ENCODE measurements at regions not wholly inside any gene's neighbourhood (a gene's known extent, or its start where the extent isn't known, plus 50 kb on each side); places are given as distances from the start of the nearest gene placed in this dataset.

GRCh38 chr7:98679741-98680140 is 62.7 kb downstream of the NPTX2 start:
- Mint-ChIP-seq H3K4me1 (ENCODE audit: low read depth) (no peaks in the 10 kb centered on the region), H3K9me3 (peaks cover 5% of the 10 kb centered on the region), H3K4me3 (no peak overlapping the region), H3K27me3 (ENCODE audit: insufficient read depth) (peaks cover 3% of the 10 kb centered on the region), H3K36me3 (ENCODE audit: low read depth) (no peaks in the 10 kb centered on the region), H3K27ac (no peak overlapping the region)
- intact Hi-C loops (cut with micrococcal nuclease): no loop called here
- DNase-seq (ENCODE audit: low spot score): no peak

GRCh38 chr7:98681511-98681910 is 64.4 kb downstream of the NPTX2 start:
- Mint-ChIP-seq H3K4me1 (ENCODE audit: low read depth) (no peaks in the 10 kb centered on the region), H3K27ac (no peak overlapping the region), H3K27me3 (ENCODE audit: insufficient read depth) (peaks cover 3% of the 10 kb centered on the region), H3K9me3 (peaks cover 21% of the 10 kb centered on the region), H3K36me3 (ENCODE audit: low read depth) (no peaks in the 10 kb centered on the region), H3K4me3 (no peak overlapping the region)
- intact Hi-C loops (cut with micrococcal nuclease): no loop called here
- DNase-seq (ENCODE audit: low spot score): no peak

GRCh38 chr7:98681951-98682350 is 64.9 kb downstream of the NPTX2 start:
- no peak for DNase-seq (ENCODE audit: low spot score)
- H3K36me3 Mint-ChIP-seq (ENCODE audit: low read depth): no peaks in the 10 kb centered on the region
- H3K27me3 Mint-ChIP-seq (ENCODE audit: insufficient read depth): peaks cover 3% of the 10 kb centered on the region
- H3K4me3 Mint-ChIP-seq: no peak overlapping the region
- H3K27ac Mint-ChIP-seq: no peak overlapping the region
- intact Hi-C loops (cut with micrococcal nuclease): no loop called here
- H3K4me1 Mint-ChIP-seq (ENCODE audit: low read depth): no peaks in the 10 kb centered on the region
- peaks cover 25% of the 10 kb centered on the region for H3K9me3 Mint-ChIP-seq

- no peaks in the 10 kb centered on the region for H3K4me1 Mint-ChIP-seq (ENCODE audit: low read depth)
- no peak overlapping the region for H3K4me3 Mint-ChIP-seq
- DNase-seq (ENCODE audit: low spot score): no peak
- peaks cover 3% of the 10 kb centered on the region for H3K27me3 Mint-ChIP-seq (ENCODE audit: insufficient read depth)
- H3K9me3 Mint-ChIP-seq: peaks cover 35% of the 10 kb centered on the region
- H3K36me3 Mint-ChIP-seq (ENCODE audit: low read depth): no peaks in the 10 kb centered on the region
- intact Hi-C loops (cut with micrococcal nuclease): no loop called here
- no peak overlapping the region for H3K27ac Mint-ChIP-seq
Measured at GRCh38 chr7:98683514-98683913, 66.4 kb downstream of the NPTX2 start.

GRCh38 chr7:98685541-98685940 is 68.5 kb downstream of the NPTX2 start:
- Mint-ChIP-seq H3K9me3 (peaks cover 45% of the 10 kb centered on the region), H3K4me3 (no peak overlapping the region), H3K4me1 (ENCODE audit: low read depth) (no peaks in the 10 kb centered on the region), H3K36me3 (ENCODE audit: low read depth) (no peaks in the 10 kb centered on the region), H3K27me3 (ENCODE audit: insufficient read depth) (peaks cover 3% of the 10 kb centered on the region), H3K27ac (no peak overlapping the region)
- DNase-seq (ENCODE audit: low spot score): no peak
- intact Hi-C loops (cut with micrococcal nuclease): no loop called here

GRCh38 chr7:98686466-98687080 is 69.5 kb downstream of the NPTX2 start:
- Mint-ChIP-seq H3K4me3 (no peak overlapping the region), H3K9me3 (peaks cover 45% of the 10 kb centered on the region), H3K4me1 (ENCODE audit: low read depth) (no peaks in the 10 kb centered on the region), H3K36me3 (ENCODE audit: low read depth) (no peaks in the 10 kb centered on the region), H3K27ac (no peak overlapping the region), H3K27me3 (ENCODE audit: insufficient read depth) (peaks cover 2% of the 10 kb centered on the region)
- DNase-seq (ENCODE audit: low spot score): no peak
- intact Hi-C loops (cut with micrococcal nuclease): no loop called here

GRCh38 chr7:98687111-98687751 is 70.1 kb downstream of the NPTX2 start:
- Mint-ChIP-seq H3K27me3 (ENCODE audit: insufficient read depth) (no peaks in the 10 kb centered on the region), H3K27ac (no peak overlapping the region), H3K4me3 (no peak overlapping the region)

GRCh38 chr7:98691619-98692018 is 74.5 kb downstream of the NPTX2 start:
- Mint-ChIP-seq H3K4me1 (ENCODE audit: low read depth) (no peaks in the 10 kb centered on the region), H3K4me3 (no peak overlapping the region), H3K27me3 (ENCODE audit: insufficient read depth) (no peaks in the 10 kb centered on the region), H3K36me3 (ENCODE audit: low read depth) (peaks cover 2% of the 10 kb centered on the region), H3K9me3 (peaks cover 42% of the 10 kb centered on the region), H3K27ac (no peak overlapping the region)
- intact Hi-C loops (cut with micrococcal nuclease): no loop called here
- no peak for DNase-seq (ENCODE audit: low spot score)

More at GRCh38 chr7:98687111-98687751, 70.1 kb downstream of the NPTX2 start:
- DNase-seq (ENCODE audit: low spot score): no peak
- Mint-ChIP-seq H3K4me1 (ENCODE audit: low read depth) (no peaks in the 10 kb centered on the region), H3K9me3 (peaks cover 48% of the 10 kb centered on the region), H3K36me3 (ENCODE audit: low read depth) (peaks cover 2% of the 10 kb centered on the region)
- intact Hi-C loops (cut with micrococcal nuclease): no loop called here

GRCh38 chr7:98697083-98697482 is 80.0 kb downstream of the NPTX2 start:
- H3K36me3 Mint-ChIP-seq (ENCODE audit: low read depth): no peaks in the 10 kb centered on the region
- H3K27me3 Mint-ChIP-seq (ENCODE audit: insufficient read depth): no peaks in the 10 kb centered on the region
- DNase-seq (ENCODE audit: low spot score): no peak
- no peak overlapping the region for H3K27ac Mint-ChIP-seq
- H3K4me3 Mint-ChIP-seq: no peak overlapping the region
- intact Hi-C loops (cut with micrococcal nuclease): no loop called here
- H3K9me3 Mint-ChIP-seq: peaks cover 17% of the 10 kb centered on the region
- no peaks in the 10 kb centered on the region for H3K4me1 Mint-ChIP-seq (ENCODE audit: low read depth)

GRCh38 chr7:98697485-98698240 is 80.6 kb downstream of the NPTX2 start:
- Mint-ChIP-seq H3K27ac (no peak overlapping the region), H3K4me1 (ENCODE audit: low read depth) (no peaks in the 10 kb centered on the region)

GRCh38 chr7:98698976-98699375 is 81.9 kb downstream of the NPTX2 start:
- Mint-ChIP-seq H3K4me3 (no peak overlapping the region), H3K9me3 (peaks cover 13% of the 10 kb centered on the region), H3K4me1 (ENCODE audit: low read depth) (no peaks in the 10 kb centered on the region), H3K36me3 (ENCODE audit: low read depth) (no peaks in the 10 kb centered on the region), H3K27ac (no peak overlapping the region), H3K27me3 (ENCODE audit: insufficient read depth) (no peaks in the 10 kb centered on the region)
- intact Hi-C loops (cut with micrococcal nuclease): no loop called here
- DNase-seq (ENCODE audit: low spot score): no peak

More at GRCh38 chr7:98697485-98698240, 80.6 kb downstream of the NPTX2 start:
- H3K27me3 Mint-ChIP-seq (ENCODE audit: insufficient read depth): no peaks in the 10 kb centered on the region
- no peak overlapping the region for H3K4me3 Mint-ChIP-seq
- no peaks in the 10 kb centered on the region for H3K36me3 Mint-ChIP-seq (ENCODE audit: low read depth)
- no peak for DNase-seq (ENCODE audit: low spot score)
- intact Hi-C loops (cut with micrococcal nuclease): no loop called here
- peaks cover 17% of the 10 kb centered on the region for H3K9me3 Mint-ChIP-seq

GRCh38 chr7:98700533-98700932 is 83.4 kb downstream of the NPTX2 start:
- Mint-ChIP-seq H3K36me3 (ENCODE audit: low read depth) (no peaks in the 10 kb centered on the region), H3K4me1 (ENCODE audit: low read depth) (no peaks in the 10 kb centered on the region), H3K27ac (no peak overlapping the region), H3K27me3 (ENCODE audit: insufficient read depth) (no peaks in the 10 kb centered on the region), H3K4me3 (no peak overlapping the region), H3K9me3 (peaks cover 11% of the 10 kb centered on the region)
- intact Hi-C loops (cut with micrococcal nuclease): no loop called here
- DNase-seq (ENCODE audit: low spot score): no peak

GRCh38 chr7:98701372-98701771 is 84.3 kb downstream of the NPTX2 start:
- H3K4me1 Mint-ChIP-seq (ENCODE audit: low read depth): no peaks in the 10 kb centered on the region
- H3K36me3 Mint-ChIP-seq (ENCODE audit: low read depth): no peaks in the 10 kb centered on the region
- H3K27me3 Mint-ChIP-seq (ENCODE audit: insufficient read depth): no peaks in the 10 kb centered on the region
- peaks cover 7% of the 10 kb centered on the region for H3K9me3 Mint-ChIP-seq
- no peak for DNase-seq (ENCODE audit: low spot score)
- H3K4me3 Mint-ChIP-seq: no peak overlapping the region
- H3K27ac Mint-ChIP-seq: no peak overlapping the region
- intact Hi-C loops (cut with micrococcal nuclease): no loop called here
